Suprapubic skin (tissue), 4 donors: ENCODE measurements at regions not wholly inside any gene's neighbourhood (a gene's known extent, or its start where the extent isn't known, plus 50 kb on each side); places are given as distances from the start of the nearest gene placed in this dataset.

Experiments used
- DNase-seq, 2 donors: peaks; one replicate each; pipeline ENCODE4 v3.0.0-alpha.2; 2019; ENCODE audit warnings: low spot score in 2 of 2
- H3K27ac ChIP-seq: fragments of 200-600 bp; sonication (generic); one replicate; pipeline ENCODE4 v1.5.1; 2019
- H3K27me3 ChIP-seq: fragments of 200-600 bp; sonication (generic); one replicate; pipeline ENCODE4 v1.5.1; 2019
- H3K36me3 ChIP-seq: fragments of 200-600 bp; sonication (generic); one replicate; pipeline ENCODE4 v1.5.1; 2019
- H3K4me1 ChIP-seq: fragments of 200-600 bp; sonication (generic); one replicate; pipeline ENCODE4 v1.5.1; 2019
- H3K4me3 ChIP-seq: fragments of 200-600 bp; sonication (generic); one replicate; pipeline ENCODE4 v1.5.1; 2019; ENCODE audit warnings: mild to moderate bottlenecking
- H3K9me3 ChIP-seq: fragments of 200-600 bp; sonication (generic); one replicate; pipeline ENCODE4 v1.5.1; 2019
- EP300 ChIP-seq: sonication (generic); formaldehyde crosslinking; IDR thresholded peaks from one replicate; pipeline ENCODE4 v1.6.1; 2017; ENCODE audit warnings: antibody characterized with exemption
- POLR2A ChIP-seq, 2 donors: fragments of 450-650 bp; IDR thresholded peaks; one replicate each; pipeline ENCODE4 v1.6.1; 2017; ENCODE audit warnings: antibody characterized with exemption in 2 of 2, mild to moderate bottlenecking in 2 of 2, moderate library complexity in 2 of 2
- POLR2AphosphoS5 ChIP-seq, 3 donors: sonication (generic); formaldehyde crosslinking; IDR thresholded peaks; one replicate each; pipeline ENCODE4 v1.6.1; 2017; ENCODE audit warnings: antibody characterized with exemption in 3 of 3
- WGBS: methylation state at CpG from one replicate; pipeline ENCODE4 v1.1.5; 2018; 5-methylcytosine and 5-hydroxymethylcytosine counted together
- TF ChIP-seq, protein P1 (sequence below), 2 donors: fragments of 200-600 bp in 1 of 2; fragments of 450-650 bp in 1 of 2; sonication (generic) in 1 of 2; IDR thresholded peaks; one replicate each; pipeline ENCODE4 v1.5.1; 2016 to 2019; ENCODE audit warnings: antibody characterized with exemption in 2 of 2, mild to moderate bottlenecking in 1 of 2, moderate library complexity in 1 of 2

DNA sequence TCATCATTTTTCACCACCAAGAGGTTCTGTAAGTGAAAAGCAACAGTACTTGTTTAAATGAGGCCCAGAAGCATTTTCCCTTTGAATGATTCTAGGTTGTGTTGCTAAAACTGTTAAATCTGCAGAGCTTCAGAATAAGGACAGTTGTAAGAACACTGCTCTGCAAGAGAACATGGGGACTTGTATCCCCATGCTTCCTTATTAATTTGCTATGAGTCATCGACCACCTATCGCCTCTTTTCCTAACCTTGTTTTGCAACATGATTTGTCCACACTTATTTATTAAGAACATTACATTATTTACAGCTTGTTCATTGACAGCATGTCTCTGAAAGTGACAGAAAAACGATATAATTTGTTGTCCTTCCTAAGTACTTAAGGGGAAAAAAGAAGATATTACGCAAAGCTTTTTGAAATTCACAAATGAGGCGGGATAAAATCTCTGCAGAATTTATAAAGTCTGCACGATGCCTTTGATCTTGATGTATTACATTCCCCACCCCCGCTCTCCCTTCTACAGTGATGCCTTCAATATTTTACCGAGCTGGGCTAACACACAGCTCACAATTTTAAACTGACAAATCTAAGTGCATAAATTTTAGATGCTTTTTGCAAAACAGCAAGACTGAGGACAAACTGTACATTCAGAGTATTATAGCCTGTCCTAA, 220.0 kb upstream of the SPTLC3 start:
- H3K9me3 ChIP-seq, result no peaks in the 10 kb centered on the region
- H3K4me3 ChIP-seq, result no peak overlapping the region
- TF ChIP-seq POLR2AphosphoS5 (IDR thresholded peaks at IDR 0.05) (no peak), POLR2A (IDR thresholded peaks at IDR 0.05) (no peak), EP300 (no peak)
- TF ChIP-seq, protein P1, sequence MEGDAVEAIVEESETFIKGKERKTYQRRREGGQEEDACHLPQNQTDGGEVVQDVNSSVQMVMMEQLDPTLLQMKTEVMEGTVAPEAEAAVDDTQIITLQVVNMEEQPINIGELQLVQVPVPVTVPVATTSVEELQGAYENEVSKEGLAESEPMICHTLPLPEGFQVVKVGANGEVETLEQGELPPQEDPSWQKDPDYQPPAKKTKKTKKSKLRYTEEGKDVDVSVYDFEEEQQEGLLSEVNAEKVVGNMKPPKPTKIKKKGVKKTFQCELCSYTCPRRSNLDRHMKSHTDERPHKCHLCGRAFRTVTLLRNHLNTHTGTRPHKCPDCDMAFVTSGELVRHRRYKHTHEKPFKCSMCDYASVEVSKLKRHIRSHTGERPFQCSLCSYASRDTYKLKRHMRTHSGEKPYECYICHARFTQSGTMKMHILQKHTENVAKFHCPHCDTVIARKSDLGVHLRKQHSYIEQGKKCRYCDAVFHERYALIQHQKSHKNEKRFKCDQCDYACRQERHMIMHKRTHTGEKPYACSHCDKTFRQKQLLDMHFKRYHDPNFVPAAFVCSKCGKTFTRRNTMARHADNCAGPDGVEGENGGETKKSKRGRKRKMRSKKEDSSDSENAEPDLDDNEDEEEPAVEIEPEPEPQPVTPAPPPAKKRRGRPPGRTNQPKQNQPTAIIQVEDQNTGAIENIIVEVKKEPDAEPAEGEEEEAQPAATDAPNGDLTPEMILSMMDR (IDR thresholded peaks at IDR 0.05), result no peak
- no peak overlapping the region for H3K27ac ChIP-seq
- 38% methylated on average over 8 of the region's 8 CpGs for WGBS
- no peak for DNase-seq
- H3K27me3 ChIP-seq, result no peaks in the 10 kb centered on the region
- no peaks in the 10 kb centered on the region for H3K36me3 ChIP-seq
- no peaks in the 10 kb centered on the region for H3K4me1 ChIP-seq

DNA sequence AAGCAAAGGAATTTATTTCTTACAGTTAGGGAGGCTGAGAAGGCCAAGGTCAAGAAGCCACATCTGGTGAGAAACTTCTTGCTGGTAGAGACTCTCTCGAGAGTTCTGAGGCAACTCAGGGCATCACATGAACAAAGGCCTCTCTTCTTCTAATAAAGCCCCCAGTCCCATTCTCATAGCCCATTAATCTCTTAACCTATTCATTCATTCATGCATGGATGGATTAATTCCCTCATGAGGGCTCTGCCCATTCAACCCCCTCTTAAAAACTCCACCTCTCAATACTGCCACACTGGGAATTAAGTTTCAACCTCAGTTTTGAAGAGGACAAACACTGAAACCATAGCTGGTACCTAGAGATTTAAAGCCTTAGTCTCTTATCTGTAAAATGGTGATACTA, 217.9 kb upstream of the SPTLC3 start:
- Histone ChIP-seq H3K36me3 (no peaks in the 10 kb centered on the region), H3K9me3 (no peaks in the 10 kb centered on the region), H3K4me1 (no peaks in the 10 kb centered on the region), H3K27me3 (no peaks in the 10 kb centered on the region), H3K27ac (no peak overlapping the region), H3K4me3 (no peak overlapping the region)
- WGBS, result 89% methylated on average over 1 of the region's 1 CpG
- TF ChIP-seq EP300 (no peak), POLR2AphosphoS5 (IDR thresholded peaks at IDR 0.05) (no peak), POLR2A (IDR thresholded peaks at IDR 0.05) (no peak)
- TF ChIP-seq, protein P1 (IDR thresholded peaks at IDR 0.05), result no peak
- DNase-seq, result no peak

DNA sequence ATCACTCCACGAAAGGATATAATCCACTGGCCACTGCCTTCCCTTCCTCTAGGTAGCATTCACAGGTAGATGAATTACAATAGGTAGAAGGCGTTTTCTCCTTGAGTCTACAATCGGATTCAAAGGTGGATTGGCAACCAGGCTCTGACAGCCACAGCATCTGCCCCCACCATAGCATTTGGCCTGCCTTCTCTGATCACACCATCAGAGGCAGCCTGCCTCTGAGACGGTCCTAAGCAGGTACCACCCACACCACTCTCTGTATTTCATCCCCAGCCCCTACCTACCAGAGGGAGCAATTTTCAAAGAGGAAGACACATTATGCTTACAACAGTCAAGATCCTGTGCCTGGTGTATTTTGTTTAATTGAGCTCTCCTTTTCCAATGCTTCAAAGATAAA, 210.5 kb upstream of the SPTLC3 start:
- WGBS, result 67% methylated on average over 4 of the region's 4 CpGs
- DNase-seq, result no peak

DNA sequence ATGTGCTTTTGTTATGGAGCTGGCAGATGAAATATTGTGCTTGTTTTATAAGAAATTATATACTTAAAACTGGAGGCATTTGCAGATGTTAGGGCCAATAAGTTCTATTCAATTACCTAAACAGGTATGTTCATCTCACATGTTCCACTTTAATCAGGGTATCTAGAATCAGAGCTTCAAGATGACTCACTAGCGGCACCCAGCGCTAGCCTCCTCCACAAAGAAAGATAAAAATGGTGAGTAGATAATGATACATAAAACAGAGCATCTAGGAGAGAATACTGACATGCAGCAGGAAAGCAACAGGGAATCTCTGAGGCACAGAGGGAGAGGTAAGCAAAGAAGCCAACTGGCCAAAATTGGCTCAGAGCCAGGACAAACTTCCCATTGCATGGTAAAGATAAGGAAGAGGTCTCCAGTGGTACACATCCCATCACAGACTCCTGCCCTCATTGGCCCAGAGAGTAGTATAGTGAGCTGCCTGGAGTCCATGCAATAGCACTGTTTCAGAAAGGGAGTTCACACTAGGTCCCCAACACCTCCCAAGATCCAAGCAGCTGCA, 200.7 kb upstream of the SPTLC3 start:
- no peak overlapping the region for H3K27ac ChIP-seq
- H3K36me3 ChIP-seq, result no peaks in the 10 kb centered on the region
- H3K4me3 ChIP-seq, result no peak overlapping the region
- TF ChIP-seq, protein P1 (IDR thresholded peaks at IDR 0.05), result no peak
- TF ChIP-seq POLR2A (IDR thresholded peaks at IDR 0.05), result no peak
- no peak for TF ChIP-seq EP300
- no peak for TF ChIP-seq POLR2AphosphoS5 (IDR thresholded peaks at IDR 0.05)
- no peaks in the 10 kb centered on the region for H3K27me3 ChIP-seq
- no peaks in the 10 kb centered on the region for H3K4me1 ChIP-seq
- no peak for DNase-seq
- H3K9me3 ChIP-seq, result no peaks in the 10 kb centered on the region
- 92% methylated on average over 2 of the region's 2 CpGs for WGBS

More for the DNA sequence above, 210.5 kb upstream of the SPTLC3 start:
- no peak overlapping the region for H3K4me3 ChIP-seq
- no peaks in the 10 kb centered on the region for H3K4me1 ChIP-seq
- H3K27ac ChIP-seq, result no peak overlapping the region
- H3K36me3 ChIP-seq, result no peaks in the 10 kb centered on the region
- no peaks in the 10 kb centered on the region for H3K27me3 ChIP-seq
- H3K9me3 ChIP-seq, result no peaks in the 10 kb centered on the region
- TF ChIP-seq, protein P1 (IDR thresholded peaks at IDR 0.05), result no peak
- TF ChIP-seq POLR2AphosphoS5 (IDR thresholded peaks at IDR 0.05) (no peak), EP300 (no peak), POLR2A (IDR thresholded peaks at IDR 0.05) (no peak)

DNA sequence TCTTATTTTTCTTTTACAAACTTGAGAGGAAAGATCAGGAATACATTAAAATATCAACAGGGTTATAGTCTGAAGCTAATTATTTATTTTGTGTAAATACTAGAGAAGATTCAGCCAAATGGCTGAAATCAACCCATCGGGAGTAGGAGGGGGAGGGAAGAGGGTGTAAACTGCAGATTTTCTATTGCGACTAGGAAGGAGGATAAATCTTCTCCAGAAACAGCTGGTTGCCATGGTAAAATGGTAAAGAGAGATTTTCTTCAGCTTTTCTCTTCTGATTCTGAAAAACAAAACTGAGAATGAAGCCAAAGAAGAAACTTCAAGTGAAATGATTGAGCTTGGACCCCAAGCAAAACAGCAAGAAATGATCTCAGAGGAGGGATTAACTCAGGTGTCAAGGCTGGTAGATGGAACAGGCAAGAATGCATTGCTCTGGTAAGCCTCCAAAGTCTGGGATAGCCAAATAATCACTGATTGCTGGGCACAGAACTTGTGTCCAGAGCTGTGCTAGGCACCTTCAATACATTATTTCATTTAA, 193.5 kb upstream of the SPTLC3 start:
- Histone ChIP-seq H3K4me1 (no peaks in the 10 kb centered on the region), H3K27me3 (no peaks in the 10 kb centered on the region), H3K9me3 (no peaks in the 10 kb centered on the region), H3K4me3 (no peak overlapping the region), H3K27ac (no peak overlapping the region), H3K36me3 (no peaks in the 10 kb centered on the region)
- no peak for TF ChIP-seq EP300
- DNase-seq, result no peak
- 25% methylated on average over 2 of the region's 2 CpGs for WGBS
